ENCODE measurements at regions not wholly inside any gene's neighbourhood (a gene's known extent, or its start where the extent isn't known, plus 50 kb on each side); places are given as distances from the start of the nearest gene placed in this dataset.

DNA sequence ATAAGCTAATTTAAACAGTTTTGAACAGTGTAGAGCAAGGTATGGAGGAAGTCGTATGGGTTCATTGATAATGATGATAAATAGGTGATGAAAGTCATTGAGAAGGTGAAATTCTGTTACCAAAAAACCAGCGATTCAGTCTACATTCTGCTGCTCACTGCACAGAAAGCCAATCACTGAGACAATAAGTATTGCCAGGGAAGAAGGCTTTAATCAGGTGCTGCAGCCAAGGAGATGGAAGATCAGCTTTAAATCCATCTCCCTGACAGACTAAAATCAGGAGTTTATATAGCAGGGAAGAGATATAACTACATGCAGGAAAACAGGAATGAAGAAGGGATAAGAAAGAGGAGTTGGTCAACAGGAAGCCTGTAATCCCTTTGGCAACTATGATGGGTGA lies 361.3 kb upstream of the C1orf174 start:
- TF ChIP-seq, protein P1, sequence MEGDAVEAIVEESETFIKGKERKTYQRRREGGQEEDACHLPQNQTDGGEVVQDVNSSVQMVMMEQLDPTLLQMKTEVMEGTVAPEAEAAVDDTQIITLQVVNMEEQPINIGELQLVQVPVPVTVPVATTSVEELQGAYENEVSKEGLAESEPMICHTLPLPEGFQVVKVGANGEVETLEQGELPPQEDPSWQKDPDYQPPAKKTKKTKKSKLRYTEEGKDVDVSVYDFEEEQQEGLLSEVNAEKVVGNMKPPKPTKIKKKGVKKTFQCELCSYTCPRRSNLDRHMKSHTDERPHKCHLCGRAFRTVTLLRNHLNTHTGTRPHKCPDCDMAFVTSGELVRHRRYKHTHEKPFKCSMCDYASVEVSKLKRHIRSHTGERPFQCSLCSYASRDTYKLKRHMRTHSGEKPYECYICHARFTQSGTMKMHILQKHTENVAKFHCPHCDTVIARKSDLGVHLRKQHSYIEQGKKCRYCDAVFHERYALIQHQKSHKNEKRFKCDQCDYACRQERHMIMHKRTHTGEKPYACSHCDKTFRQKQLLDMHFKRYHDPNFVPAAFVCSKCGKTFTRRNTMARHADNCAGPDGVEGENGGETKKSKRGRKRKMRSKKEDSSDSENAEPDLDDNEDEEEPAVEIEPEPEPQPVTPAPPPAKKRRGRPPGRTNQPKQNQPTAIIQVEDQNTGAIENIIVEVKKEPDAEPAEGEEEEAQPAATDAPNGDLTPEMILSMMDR (IDR thresholded peaks at IDR 0.05; ENCODE audit: low read depth, low read length): no peak
- no peak overlapping the region for H3K4me3 ChIP-seq (ENCODE audit: low read depth, low read length)

DNA sequence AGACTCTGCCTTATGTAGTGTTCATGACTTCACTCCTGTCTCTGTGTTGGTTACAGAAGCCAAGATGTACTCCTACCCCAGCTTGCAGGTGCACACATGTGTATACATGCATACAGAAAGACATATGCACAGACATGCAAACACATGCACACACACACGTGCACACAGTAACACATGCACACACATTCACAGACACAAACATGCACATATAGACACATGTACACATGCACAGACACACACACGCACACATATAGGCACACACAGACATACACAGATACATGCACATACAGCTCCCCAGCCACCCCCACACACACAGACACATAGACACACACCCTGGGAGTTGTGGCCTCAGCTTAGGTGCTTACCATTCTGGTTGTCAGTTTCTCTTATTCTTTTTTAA lies 362.6 kb upstream of the C1orf174 start:
- TF ChIP-seq, protein P1 (IDR thresholded peaks at IDR 0.05; ENCODE audit: low read depth, low read length): no peak
- no peak overlapping the region for H3K4me3 ChIP-seq (ENCODE audit: low read depth, low read length)

DNA sequence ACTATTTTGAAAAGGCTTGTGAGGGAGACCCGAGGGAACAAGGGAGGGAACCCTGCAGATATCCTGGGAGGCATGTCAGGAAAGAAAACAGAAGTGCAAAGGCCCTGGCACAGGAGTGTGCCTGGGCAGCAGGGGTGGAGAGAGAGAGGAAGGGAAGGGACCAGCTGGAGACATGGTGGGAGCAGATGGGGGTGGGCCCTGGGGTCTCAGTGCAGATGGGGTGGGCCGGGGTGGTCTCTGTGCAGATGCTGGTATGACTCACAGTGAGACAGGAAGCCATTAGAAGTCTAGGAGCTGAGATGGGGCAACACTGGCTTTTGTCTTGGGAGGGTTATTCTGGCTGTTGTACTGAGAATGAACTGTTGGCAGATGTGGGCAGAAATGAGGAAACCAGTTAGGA lies 363.6 kb upstream of the C1orf174 start:
- TF ChIP-seq, protein P1 (IDR thresholded peaks at IDR 0.05; ENCODE audit: low read depth, low read length): no peak
- H3K4me3 ChIP-seq (ENCODE audit: low read depth, low read length): no peak overlapping the region

DNA sequence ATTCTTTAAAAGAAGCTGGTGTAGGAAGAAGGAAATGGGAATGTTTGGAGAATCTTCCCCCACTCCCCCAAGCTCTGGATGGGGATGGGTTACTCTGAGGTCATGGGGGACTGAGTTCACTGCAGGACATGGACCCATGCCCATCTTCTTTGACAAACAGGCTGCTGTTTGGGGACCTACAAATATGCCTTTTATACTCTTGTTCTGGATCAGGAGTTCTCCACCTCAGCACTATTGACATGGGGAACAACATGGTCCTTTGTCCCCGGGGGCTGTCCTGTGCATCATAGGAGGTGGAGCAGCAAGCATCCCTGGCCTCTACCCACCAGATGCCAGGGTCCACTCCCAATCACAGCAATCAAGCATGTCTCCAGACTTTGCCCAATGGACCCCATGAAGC lies 365.8 kb upstream of the C1orf174 start:
- H3K4me3 ChIP-seq (ENCODE audit: low read depth, low read length): no peak overlapping the region
- TF ChIP-seq, protein P1 (IDR thresholded peaks at IDR 0.05; ENCODE audit: low read depth, low read length): no peak

DNA sequence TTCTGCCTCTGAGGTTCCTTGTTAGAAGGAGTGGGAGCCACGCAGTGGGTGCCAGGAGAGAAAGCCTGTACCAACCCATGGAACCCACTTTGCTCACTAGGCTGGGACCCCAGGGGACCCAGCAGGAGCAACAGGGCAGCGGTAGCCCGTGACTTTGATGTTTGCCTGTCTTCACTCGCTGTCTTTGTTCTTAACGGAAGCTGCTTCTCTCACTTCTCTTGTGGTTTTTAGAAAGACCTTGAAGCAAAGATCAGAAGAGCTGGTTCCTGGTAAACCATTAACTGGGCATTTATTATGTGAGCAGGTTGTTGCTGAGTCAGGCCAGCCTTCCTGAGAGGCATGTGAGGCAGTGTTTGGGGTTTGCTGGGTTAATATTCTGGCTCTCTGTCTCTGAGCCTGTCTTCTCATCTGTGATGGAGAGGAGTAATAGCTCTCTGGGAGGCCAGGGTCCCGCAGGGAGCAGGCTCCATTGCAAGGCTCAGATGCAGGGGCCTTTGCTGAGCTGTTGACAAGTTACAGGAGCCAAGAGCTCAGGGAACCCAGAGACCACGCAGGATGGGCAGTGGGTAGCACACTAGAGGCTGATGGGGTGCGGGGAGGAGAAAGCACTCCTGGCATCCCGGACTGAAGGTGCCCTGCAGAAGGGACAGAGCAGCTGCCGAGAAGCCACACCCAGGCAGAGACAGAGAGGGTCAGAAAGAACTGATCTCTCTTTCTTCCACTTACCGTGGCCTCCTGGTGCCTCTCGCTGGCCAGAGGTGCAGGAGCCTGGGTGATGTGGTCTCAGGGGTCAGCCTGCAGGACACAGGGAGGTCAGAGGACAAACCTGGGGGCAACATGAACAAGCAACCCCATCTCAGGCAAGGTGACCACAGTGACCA lies 367.5 kb upstream of the C1orf174 start:
- H3K4me3 ChIP-seq (ENCODE audit: low read depth, low read length): no peak overlapping the region
- TF ChIP-seq, protein P1 (IDR thresholded peaks at IDR 0.05; ENCODE audit: low read depth, low read length): no peak

DNA sequence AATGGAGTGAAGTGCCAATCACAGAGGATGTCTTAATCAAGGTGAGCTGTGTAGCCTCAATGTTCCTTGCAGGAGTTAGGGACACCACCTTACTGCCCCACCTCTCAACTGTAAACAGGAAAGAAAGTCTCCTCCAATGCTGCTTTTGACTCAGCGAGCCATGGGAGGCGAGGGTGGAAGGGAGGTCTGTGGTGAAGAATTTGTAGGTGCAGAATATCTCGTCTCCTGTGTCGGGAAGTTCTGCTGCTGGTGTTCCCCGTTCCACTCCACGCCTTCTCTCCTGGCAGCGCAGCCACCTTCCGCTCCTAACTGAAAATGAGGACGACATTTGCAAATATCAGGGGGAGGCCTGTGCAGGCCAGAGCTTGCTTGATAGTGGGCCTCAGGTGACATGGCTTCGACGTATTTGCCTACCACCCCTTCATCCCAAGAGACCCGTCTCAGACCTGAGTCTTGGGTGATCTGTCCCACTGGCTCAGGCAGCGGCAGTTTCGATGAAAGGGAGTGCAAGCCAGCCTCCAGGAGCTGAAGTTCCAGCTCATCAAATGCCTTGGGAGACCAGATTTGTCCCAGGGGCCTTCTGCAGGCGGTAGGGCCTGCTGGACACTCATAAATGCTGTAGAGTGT lies 368.3 kb upstream of the C1orf174 start:
- TF ChIP-seq, protein P1 (IDR thresholded peaks at IDR 0.05; ENCODE audit: low read depth, low read length): no peak
- H3K4me3 ChIP-seq (ENCODE audit: low read depth, low read length): no peak overlapping the region

DNA sequence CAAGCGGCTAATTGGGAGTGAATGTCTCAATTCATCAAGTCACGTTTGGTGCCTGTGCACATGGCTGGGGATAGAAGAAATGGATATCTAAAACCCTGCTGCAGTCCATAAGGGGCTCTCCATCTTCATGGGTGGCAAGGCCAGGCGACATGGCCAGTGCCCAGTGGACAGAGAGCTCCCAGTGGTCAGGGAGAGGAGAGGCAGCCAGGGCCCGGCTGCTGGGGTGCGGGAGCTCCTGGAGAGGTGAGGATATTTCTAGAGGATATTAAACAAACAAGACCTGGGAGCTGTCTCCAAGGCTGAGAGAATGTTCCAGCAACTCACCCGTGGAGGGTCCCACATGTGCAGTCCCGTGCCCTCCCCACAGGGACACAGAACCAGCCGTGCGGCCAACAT lies 368.8 kb upstream of the C1orf174 start:
- H3K4me3 ChIP-seq (ENCODE audit: low read depth, low read length): no peak overlapping the region
- TF ChIP-seq, protein P1 (IDR thresholded peaks at IDR 0.05; ENCODE audit: low read depth, low read length): no peak
